ENCODE measurements at regions not wholly inside any gene's neighbourhood (a gene's known extent, or its start where the extent isn't known, plus 50 kb on each side); places are given as distances from the start of the nearest gene placed in this dataset.
"Not testable (repeated sequence)": the region's sequence is repeated elsewhere in the genome, so short reads cannot be mapped to it uniquely, and the experiment has no call there.

DNA sequence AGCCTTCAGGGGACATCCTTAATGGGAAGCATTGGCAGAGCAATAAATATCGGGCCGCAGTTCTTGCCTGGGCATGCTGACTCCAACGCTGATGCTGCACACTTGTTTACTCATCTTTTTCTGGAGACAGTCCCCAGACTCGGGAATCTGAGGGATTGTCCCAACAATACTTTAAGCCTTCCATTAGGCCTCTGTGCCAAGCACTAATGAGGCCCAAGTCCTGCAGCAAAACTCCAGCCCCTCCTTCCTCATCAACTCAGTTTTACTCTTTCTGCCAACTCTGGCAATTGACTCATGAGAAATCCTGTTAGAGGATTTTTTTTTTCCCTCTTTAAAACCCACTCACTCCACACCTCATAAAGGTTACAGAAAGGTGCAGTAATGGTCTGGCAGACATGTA lies 233.4 kb upstream of the PELI2 start:
- no peak for DNase-seq (ENCODE audit: low read depth in 4 of 4, low spot score in 2 of 4)

DNA sequence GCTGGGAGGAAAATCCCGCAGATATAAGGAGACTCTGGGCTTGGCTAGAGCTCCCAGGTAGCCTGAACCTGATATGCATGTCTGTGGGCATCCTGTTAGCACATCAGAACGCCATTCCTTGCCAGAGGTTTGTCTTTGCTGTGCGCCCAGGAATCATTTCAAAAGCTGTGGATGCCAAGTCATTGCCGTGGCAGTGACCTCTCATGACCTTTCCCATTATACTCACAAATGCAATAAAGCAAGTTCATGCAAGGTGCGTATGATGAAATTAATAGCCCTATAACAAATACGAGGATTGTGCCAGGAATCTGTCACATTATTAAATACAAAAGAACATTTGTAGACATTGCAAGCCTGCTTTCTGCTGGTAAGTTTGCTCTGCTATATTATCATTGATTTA lies 229.1 kb upstream of the PELI2 start:
- DNase-seq (ENCODE audit: low read depth in 4 of 4, low spot score in 2 of 4) = no peak

DNA sequence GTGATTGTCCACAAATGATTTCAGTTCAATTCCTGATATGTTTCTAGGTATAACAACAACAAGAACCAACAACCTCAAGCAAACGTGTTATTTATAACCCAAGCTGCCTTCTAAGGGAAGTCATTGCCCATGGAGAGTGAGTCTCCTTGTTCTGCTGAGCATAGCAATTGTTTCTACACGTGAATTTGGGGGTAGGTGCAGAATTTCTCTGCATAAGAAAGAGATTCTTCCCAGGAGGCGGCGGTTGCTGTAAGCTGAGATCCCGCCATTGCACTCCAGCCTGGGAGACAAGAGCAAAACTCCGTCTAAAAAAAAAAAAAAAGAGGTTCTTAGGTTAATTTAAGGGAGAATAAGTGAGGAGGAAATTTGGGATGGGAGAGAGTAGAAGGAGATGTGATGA lies 226.5 kb upstream of the PELI2 start:
- no peak for DNase-seq (ENCODE audit: low read depth in 4 of 4, low spot score in 2 of 4)

- DNase-seq (ENCODE audit: low read depth in 4 of 4, low spot score in 2 of 4) = no peak
Measured at GRCh38 chr14:55892906-55893305, 225.3 kb upstream of the PELI2 start.

DNA sequence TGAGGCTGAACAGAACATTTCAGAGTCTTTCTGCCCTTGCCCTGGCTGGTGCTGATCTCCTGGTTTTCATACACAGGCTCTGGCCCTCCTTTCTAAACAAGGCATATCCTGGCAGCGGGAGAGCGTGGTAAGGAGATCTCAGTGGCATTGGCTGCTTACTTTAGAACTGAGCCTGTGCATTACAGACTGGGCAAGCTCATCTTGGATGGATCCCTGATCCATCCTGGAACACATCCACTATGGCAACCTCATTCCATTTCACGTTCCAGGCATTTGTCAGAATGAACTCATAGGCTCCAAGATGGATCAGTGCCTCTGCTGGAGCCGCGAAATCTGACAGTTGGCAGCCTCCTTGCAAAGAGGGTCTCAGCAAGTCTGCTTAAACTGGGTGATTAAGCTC lies 224.5 kb upstream of the PELI2 start:
- no peak for DNase-seq (ENCODE audit: low read depth in 4 of 4, low spot score in 2 of 4)

DNA sequence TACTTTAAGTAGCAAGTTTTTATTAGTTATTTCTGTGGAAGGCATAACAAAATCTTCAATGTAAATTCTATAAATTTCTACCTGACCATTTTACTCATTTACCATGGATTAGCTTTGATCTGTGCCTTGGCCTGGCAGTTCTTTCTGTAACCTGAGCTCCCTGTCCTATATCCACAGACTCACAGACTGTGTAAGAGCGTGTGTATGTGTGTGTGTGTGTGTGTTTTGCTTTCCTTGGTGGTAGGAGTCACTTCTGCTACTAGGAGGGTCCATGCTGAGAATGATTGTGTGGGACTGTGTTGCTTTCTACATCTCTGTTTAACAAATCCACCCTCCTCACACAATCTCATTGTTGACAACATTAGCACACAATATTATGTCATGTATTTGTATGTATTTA lies 221.2 kb upstream of the PELI2 start:
- DNase-seq (ENCODE audit: low read depth in 4 of 4, low spot score in 2 of 4) = peak in 3 of 4 donors; percentile 11 to 25 (median 17)

DNA sequence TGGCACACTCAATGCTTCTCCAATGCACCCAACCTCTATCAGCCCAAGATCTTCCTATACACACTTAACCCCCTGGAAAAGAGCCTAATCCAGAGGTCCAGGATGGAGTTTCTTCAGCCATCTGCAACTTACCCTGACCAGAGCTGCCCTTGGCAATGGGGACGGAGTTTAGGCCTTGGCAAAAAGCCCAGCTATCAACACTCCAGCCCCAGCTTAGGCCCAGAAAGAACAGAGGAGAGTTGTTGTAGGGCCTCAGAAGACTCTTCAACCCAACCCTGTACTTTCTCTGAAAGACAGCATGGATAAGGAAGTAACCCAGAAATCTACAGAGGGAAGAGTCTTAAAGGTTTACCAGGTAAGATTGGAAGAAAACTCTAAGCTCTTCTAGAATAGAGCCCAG lies 219.3 kb upstream of the PELI2 start:
- no peak for DNase-seq (ENCODE audit: low read depth in 4 of 4, low spot score in 2 of 4)

- no peak for DNase-seq (ENCODE audit: low read depth in 4 of 4, low spot score in 2 of 4)
Measured at GRCh38 chr14:55899531-55899930, 218.7 kb upstream of the PELI2 start.

DNA sequence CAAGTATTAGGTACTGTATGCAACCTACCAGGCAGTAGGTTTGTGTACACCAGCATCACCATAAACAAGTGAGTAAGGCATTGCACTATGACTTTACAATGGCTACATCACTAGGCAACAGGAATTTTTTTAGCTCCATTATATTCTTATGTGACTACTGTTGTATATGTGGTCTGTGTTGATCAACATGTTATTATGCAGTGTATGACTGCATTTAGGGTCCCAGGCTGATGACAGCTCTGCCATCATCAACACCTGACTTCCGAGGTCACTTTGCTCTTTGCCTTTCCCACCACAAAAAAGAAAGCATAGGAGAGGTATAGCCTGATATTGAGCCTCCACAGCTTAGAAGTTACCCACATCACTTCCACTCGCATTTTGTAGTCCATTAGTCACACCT lies 217.5 kb upstream of the PELI2 start:
- DNase-seq (ENCODE audit: low read depth in 4 of 4, low spot score in 2 of 4) = no peak

DNA sequence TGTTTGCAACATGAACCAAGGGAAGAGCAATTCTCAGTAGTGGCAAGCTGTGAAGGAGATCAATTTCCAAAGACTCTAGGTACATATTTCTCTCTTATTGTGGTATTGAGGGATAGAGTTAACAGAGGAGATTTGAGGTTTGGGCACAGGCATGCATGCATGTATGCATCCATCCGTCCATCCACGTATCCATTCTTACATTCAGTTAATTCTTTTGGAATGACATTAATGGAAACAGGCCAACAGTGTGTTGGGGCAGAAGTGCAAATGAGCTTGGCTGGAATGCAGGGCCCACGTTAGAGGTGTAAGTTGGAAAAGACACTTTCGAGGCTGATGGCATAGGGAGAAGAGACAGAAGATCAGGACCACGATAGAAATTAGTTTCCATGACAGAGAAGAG lies 216.9 kb upstream of the PELI2 start:
- no peak for DNase-seq (ENCODE audit: low read depth in 4 of 4, low spot score in 2 of 4)

GRCh38 chr14:55902241-55902640 lies 216.0 kb upstream of the PELI2 start:
- DNase-seq (ENCODE audit: low read depth in 4 of 4, low spot score in 2 of 4) = no peak

DNA sequence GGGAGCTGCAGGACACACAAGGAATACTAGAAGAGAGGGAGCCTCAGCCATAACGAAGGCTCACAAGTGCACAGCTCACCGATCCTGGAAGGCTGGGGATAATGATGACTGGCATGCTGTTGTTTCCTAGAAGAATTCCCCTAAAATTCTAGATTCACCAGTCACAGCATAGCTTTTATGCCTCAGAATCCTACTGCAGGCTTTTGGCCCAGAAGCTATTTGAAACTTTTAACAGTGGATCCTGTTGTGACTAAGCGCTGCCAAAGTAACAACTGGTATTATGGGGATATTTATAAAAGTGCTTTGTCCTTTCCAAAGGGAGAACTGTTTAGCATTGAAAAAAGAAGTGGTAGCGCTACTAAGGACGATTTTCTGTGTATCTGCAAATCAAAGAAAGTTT lies 214.1 kb upstream of the PELI2 start:
- DNase-seq (ENCODE audit: low read depth in 4 of 4, low spot score in 2 of 4) = no peak

DNA sequence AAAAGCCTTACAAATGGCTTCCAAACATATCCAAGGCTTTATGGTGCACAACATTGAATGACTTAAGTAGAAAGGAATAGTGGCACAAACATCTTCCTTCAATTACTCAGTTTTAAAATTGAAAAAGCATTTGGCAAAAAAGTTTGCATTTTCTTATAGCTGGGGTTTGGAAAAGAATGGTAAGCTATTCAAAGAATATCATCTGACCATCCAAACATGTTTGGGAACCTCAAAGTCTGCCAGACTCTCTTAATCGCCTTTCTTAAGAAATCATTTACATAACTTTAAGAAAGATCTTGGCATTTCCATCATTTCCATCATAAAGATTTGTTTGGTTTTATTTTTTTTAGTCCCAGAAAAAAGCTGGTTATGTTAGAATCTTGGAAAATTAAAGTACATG lies 210.1 kb upstream of the PELI2 start:
- no peak for DNase-seq (ENCODE audit: low read depth in 4 of 4, low spot score in 2 of 4)

DNA sequence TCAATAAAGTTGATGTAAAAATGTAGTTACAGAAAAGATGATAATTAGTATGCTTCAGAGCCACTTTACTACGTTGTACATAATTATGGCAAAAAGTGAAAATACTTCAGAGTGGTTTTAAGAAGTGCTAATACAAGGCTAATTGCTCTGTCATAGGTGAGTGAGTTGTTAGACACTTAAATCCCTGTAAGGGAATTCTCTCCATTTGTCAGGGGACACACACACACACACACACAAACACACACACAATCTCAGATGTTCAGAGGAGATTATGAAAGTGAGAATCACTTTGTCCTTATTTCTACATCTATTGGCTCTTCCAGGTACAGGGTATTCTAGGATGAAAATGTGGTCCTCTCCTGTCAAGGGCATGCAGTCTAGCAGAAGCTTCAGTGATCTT lies 208.3 kb upstream of the PELI2 start:
- DNase-seq (ENCODE audit: low read depth in 4 of 4, low spot score in 2 of 4) = no peak

DNA sequence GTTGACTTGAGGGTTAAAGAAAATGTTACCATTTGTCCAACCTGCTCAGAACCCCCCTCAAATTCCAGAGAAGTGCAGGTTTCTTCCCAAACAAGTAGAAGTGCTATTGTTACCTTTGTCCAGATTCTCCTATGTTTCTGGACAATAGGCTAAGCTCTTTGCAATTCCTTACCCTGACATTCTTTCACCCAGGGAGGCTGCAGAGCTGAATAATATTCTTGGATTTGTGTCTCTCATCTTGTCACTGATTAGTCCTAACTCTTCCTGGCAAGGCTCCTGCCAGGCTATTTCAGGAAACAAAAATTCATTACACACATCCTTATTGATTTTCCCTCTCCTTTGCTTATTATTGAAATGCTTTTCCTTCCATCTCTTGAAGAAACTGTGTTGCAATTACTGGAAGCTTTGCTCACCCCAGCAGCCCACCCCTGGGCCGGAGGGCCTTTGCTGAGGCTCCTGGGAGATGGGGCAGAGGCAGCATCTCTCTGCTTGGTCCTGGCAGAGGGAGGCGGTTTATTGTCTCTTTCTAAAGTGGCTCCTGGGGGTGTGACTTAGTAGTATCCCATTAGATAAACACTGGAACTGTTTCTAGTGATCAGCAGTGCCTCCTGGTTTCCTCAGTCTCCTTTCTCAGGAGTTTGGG lies 207.5 kb upstream of the PELI2 start:
- DNase-seq (ENCODE audit: low read depth in 4 of 4, low spot score in 2 of 4) = no peak

DNA sequence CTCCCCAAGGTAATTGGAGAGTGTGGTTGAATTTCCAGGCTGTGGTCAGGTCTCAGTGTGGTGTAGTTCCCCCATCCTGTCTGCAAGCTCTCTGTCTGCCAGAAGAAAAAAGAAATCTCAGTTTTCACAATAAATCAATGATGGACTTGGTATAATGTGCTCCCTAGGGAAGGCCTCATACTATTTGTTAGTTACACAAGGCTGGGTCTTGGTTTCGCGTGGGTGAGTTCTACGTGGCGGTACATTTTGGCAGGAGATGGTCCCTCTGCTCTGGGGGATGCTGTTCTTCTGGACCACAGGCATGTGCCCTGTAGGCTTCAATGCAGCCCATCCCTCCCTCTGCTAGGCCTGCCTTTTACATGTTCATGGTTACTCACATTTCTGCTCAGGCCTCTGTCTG lies 206.4 kb upstream of the PELI2 start:
- no peak for DNase-seq (ENCODE audit: low read depth in 4 of 4, low spot score in 2 of 4)

- DNase-seq (ENCODE audit: low read depth in 4 of 4, low spot score in 2 of 4) = no peak
Measured at GRCh38 chr14:55912344-55912743, 205.9 kb upstream of the PELI2 start.

GRCh38 chr14:55913324-55914025 lies 204.7 kb upstream of the PELI2 start:
- no peak for DNase-seq (ENCODE audit: low read depth in 4 of 4, low spot score in 2 of 4)

DNA sequence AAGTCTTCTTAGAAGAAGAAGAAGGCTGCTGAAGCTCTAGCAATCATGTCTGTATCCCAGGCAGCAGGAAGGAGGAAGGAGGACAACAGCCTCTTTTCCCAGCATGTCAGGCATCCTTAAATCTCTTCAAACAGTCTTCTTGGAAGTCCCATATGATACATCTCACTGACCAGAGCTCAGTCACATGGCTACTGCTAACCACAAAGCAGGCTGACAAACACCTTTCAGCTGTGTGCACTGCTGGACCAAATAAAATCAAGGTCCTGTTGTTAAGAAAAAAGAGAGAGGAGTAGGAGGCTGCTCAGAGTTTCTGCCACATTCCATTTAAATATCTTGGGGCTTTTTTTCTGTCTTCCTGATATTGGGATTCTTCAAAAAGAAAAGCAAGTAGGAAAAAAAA lies 203.4 kb upstream of the PELI2 start:
- DNase-seq (ENCODE audit: low read depth in 4 of 4, low spot score in 2 of 4) = no peak

DNA sequence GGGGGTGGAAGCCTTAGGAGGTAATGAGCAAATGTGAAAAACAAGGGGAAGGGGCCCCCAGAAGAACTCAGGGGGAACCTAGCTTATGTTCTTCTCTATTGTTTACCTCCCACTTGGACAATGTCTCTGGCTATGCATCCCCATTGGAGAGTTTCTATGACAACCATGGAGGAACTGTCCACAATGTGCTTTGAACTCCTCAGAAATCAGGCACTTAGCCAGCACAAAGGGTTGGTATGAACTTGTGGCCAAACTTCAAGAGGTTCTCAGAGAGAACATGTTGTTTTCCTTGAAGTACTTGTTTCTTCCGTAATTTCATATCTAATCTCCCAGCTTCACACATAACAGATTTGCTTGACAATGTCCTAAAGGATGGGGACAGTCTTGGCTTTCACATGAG lies 202.8 kb upstream of the PELI2 start:
- no peak for DNase-seq (ENCODE audit: low read depth in 4 of 4, low spot score in 2 of 4)

- DNase-seq (ENCODE audit: low read depth in 4 of 4, low spot score in 2 of 4) = not testable (repeated sequence)
Measured at GRCh38 chr14:55919800-55920199, 198.4 kb upstream of the PELI2 start.

DNA sequence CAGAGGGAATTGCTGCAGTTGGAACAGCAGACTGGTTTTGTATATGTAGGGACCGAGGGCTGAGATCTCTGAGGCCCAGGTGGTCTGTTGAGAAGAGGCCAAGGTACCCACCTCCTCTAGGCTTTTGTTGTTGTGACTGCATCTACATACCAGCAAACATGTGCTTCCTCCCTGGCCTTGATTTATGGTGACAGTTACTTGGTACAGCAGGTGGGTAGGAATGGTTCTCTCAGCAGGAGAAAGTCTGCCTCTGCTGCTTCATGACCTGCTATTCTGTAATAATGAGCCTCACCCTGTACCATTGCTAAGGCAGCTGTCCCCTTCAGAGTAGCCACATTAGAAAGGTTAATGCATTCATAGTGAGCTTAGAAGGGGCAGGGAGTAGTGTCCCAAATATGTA lies 196.7 kb upstream of the PELI2 start:
- no peak for DNase-seq (ENCODE audit: low read depth in 4 of 4, low spot score in 2 of 4)

DNA sequence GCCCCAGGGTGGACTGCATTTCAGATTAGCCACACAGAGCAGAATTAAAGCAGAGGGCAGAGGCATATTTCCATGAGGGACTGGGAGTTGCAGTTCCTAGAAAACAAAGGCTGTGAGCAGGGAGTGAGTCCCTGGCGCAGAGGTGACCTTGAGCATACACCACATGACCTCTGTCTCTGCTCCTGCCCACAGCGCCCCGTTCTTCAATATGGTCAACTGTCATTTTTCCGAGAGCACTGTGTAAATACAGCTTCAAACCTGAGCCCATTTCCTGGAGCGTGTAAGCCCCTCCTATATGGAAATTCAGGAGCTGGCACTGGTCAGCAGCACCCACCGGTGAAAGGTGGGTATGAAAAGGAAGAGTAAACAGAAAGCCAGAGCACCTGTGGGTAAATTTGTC lies 192.2 kb upstream of the PELI2 start:
- DNase-seq (ENCODE audit: low read depth in 4 of 4, low spot score in 2 of 4) = no peak

Measured in left renal cortex interstitium (tissue), 4 donors.